HG02840 (cell line): ENCODE measurements at regions not wholly inside any gene's neighbourhood (a gene's known extent, or its start where the extent isn't known, plus 50 kb on each side); places are given as distances from the start of the nearest gene placed in this dataset.

ENCODE experiments used
- ATAC-seq: cut with Tn5 transposase; IDR thresholded peaks from one replicate; pipeline ENCODE4 v1.9.1; 2021; ENCODE audit warnings: mild to moderate bottlenecking, moderate library complexity, moderate number of reproducible peaks; ENCODE audit not compliant: unreplicated experiment, low FRiP score

GRCh38 chr16:89027281-89027680 is 50.3 kb upstream of the CBFA2T3 start:
- ATAC-seq: no peak

- ATAC-seq: peak; percentile 71
These were observed 55.0 kb upstream of the CBFA2T3 start for GRCh38 chr16:89031715-89032659.

GRCh38 chr16:89033304-89033703 is 56.3 kb upstream of the CBFA2T3 start:
- no peak for ATAC-seq

- ATAC-seq: no peak
These were observed 57.0 kb upstream of the CBFA2T3 start for GRCh38 chr16:89033796-89034572.

- no peak for ATAC-seq
These were observed 57.6 kb upstream of the CBFA2T3 start for GRCh38 chr16:89034573-89034961.

GRCh38 chr16:89034971-89035668 is 58.1 kb upstream of the CBFA2T3 start:
- no peak for ATAC-seq

GRCh38 chr16:89035669-89036570 is 57.7 kb upstream of the ACSF3 start:
- ATAC-seq: no peak

GRCh38 chr16:89036776-89037175 is 56.9 kb upstream of the ACSF3 start:
- ATAC-seq: no peak

- ATAC-seq: no peak
These were observed 56.1 kb upstream of the ACSF3 start for GRCh38 chr16:89037261-89038152.

- no peak for ATAC-seq
These were observed 55.4 kb upstream of the ACSF3 start for GRCh38 chr16:89038221-89038721.

GRCh38 chr16:89038811-89039735 is 54.6 kb upstream of the ACSF3 start:
- no peak for ATAC-seq

- no peak for ATAC-seq
These were observed 53.9 kb upstream of the ACSF3 start for GRCh38 chr16:89039756-89040155.

- no peak for ATAC-seq
These were observed 53.3 kb upstream of the ACSF3 start for GRCh38 chr16:89040391-89040790.

GRCh38 chr16:89040861-89041570 is 52.6 kb upstream of the ACSF3 start:
- no peak for ATAC-seq

GRCh38 chr16:89041571-89042481 is 51.8 kb upstream of the ACSF3 start:
- ATAC-seq: no peak
